ENCODE measurements at regions not wholly inside any gene's neighbourhood (a gene's known extent, or its start where the extent isn't known, plus 50 kb on each side); places are given as distances from the start of the nearest gene placed in this dataset.

- Histone ChIP-seq H3K27me3 (ENCODE audit: insufficient read depth, poor library complexity, severe bottlenecking) (no peaks in the 10 kb centered on the region), H3K27ac (replicated peaks) (no peak overlapping the region), H3K4me3 (replicated peaks; ENCODE audit: insufficient read depth, low read length) (no peak overlapping the region)
- TF ChIP-seq CTCF (IDR thresholded peaks at IDR 0.05; ENCODE audit: insufficient read depth, low read length): no peak
- TF ChIP-seq REST (IDR thresholded peaks at IDR 0.05; ENCODE audit: insufficient replicate concordance, low read depth): no peak
- no peak for TF ChIP-seq GABPA (IDR thresholded peaks at IDR 0.05; ENCODE audit: low read depth)
- DNase-seq (ENCODE audit: low read depth in 1 of 2, low spot score in 1 of 2): no peak
Observed at GRCh38 chr7:94054130-94054529, 50.0 kb upstream of the BET1 start.

- no peak overlapping the region for H3K4me3 ChIP-seq (replicated peaks; ENCODE audit: insufficient read depth, low read length)
- TF ChIP-seq CTCF (IDR thresholded peaks at IDR 0.05; ENCODE audit: insufficient read depth, low read length) (no peak), REST (IDR thresholded peaks at IDR 0.05; ENCODE audit: insufficient replicate concordance, low read depth) (no peak), POLR2AphosphoS5 (IDR thresholded peaks at IDR 0.05; ENCODE audit: low read depth) (no peak), GABPA (IDR thresholded peaks at IDR 0.05; ENCODE audit: low read depth) (no peak), SPI1 (IDR thresholded peaks at IDR 0.05; ENCODE audit: borderline replicate concordance, low read depth) (no peak)
- DNase-seq (ENCODE audit: low read depth in 1 of 2, low spot score in 1 of 2): no peak
- H3K27ac ChIP-seq (replicated peaks): peak overlapping the region; percentile 54
- no peaks in the 10 kb centered on the region for H3K27me3 ChIP-seq (ENCODE audit: insufficient read depth, poor library complexity, severe bottlenecking)
Observed at GRCh38 chr7:94055963-94056362, 51.8 kb upstream of the BET1 start.

GRCh38 chr7:94056796-94057207, 52.6 kb upstream of the BET1 start:
- peak; percentile 72 to 81 for DNase-seq (ENCODE audit: low read depth in 1 of 2, low spot score in 1 of 2)
- TF ChIP-seq GABPA (IDR thresholded peaks at IDR 0.05; ENCODE audit: low read depth) (peak; percentile 63), CTCF (IDR thresholded peaks at IDR 0.05; ENCODE audit: insufficient read depth, low read length) (no peak), SPI1 (IDR thresholded peaks at IDR 0.05; ENCODE audit: borderline replicate concordance, low read depth) (no peak; the same call in 1 of the 2 replicates), REST (IDR thresholded peaks at IDR 0.05; ENCODE audit: insufficient replicate concordance, low read depth) (peak; percentile 17), POLR2AphosphoS5 (IDR thresholded peaks at IDR 0.05; ENCODE audit: low read depth) (peak; percentile 75; the same call in 1 of the 2 replicates)
- H3K27ac ChIP-seq (replicated peaks): peak overlapping the region; percentile 54

More at GRCh38 chr7:94056796-94057207, 52.6 kb upstream of the BET1 start:
- H3K27me3 ChIP-seq (ENCODE audit: insufficient read depth, poor library complexity, severe bottlenecking): no peaks in the 10 kb centered on the region
- H3K4me3 ChIP-seq (replicated peaks; ENCODE audit: insufficient read depth, low read length): no peak overlapping the region
